Inferior parietal cortex (tissue), 1 donor: ENCODE measurements at regions not wholly inside any gene's neighbourhood (a gene's known extent, or its start where the extent isn't known, plus 50 kb on each side); places are given as distances from the start of the nearest gene placed in this dataset.
"Not testable (repeated sequence)": the region's sequence is repeated elsewhere in the genome, so short reads cannot be mapped to it uniquely, and the experiment has no call there.

Source experiments
- DNase-seq: peaks from one replicate; pipeline ENCODE4 v3.0.0-alpha.2; 2016; ENCODE audit errors: extremely low spot score

DNA sequence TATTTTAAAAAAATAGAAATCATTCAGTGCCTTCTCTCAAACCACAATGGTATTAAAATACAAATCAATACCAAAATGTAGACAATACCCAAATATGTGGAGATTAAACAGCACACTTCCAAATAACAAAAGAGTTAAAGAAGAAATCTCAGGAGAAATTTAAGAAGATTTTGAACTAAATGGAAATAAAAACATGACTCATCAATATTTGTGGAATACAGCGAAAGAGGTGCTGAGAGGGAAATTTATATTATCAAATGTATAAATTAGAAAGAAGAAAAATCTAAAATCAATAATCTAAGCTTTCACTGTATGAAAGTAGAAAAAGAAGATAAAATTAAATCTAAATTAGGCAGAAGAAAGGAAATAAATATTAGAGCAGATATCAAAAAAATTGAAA lies 233.1 kb downstream of the RPIA start:
- DNase-seq, result no peak

DNA sequence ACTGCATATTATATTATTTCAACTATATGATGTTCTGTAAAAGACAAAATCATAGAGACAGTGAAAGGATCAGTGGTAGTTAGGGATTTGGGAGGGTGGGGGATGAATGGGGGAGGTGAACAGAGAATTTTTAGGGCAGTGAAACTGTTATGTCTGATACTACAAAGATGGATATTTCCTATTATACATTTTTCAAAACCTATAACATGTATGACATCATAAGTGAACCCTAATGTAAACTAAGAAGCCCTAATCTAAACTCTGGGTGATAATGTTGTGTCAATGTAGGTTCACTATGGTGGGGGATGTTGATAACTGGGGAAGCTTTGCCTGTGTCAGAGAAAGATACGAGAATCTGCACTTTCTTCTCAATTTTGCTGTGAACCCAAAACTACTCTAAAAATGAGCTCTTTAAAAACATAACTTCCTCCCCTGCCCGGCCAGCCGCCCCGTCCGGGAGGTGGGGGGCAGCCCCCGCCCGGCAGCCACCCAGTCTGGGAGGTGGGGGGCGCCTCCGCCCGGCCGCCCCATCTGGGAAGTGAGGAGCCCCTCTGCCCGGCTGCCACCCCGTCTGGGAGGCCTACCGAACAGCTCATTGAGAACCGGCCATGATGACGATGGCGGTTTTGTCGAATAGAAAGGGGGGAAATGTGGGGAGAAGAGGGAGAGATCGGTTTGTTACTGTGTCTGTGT lies 234.4 kb downstream of the RPIA start:
- no peak for DNase-seq

DNA sequence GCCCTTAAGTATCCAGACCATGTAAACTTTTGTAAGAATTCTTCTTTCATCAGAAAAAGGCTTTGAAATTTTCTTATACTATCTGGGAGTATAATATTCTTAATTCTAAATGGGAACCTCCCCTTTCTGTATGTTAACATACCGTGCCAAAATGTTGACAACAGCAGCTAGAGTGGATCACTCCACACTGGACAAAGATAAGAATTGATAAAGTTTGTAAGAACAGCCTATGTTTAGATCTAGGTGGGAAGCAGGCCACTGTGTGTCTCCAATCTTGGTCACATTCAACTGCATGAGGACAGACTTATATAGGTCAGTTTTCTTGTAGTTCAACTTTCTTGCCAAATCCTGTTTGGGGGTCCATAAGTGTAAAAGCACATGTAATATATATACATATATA lies 235.7 kb downstream of the RPIA start:
- no peak for DNase-seq

DNA sequence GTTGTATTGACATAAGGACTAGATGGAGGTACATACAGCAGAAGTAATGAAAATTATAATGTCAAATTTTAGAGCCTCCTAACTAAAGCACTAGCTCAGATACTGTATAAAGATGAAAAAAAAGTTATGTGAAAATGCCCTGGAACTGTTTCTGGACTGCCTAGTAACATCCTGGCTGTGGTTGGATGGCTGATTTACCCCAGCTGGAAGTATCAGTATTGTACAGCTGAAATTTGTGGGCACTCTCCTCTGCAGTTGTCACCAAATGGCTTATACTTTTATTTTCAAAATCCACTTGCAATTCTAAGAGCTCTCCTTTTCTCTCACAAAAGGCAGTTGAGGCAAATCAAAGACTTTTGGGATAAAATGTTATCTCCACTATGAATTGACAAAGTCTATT lies 239.2 kb downstream of the RPIA start:
- DNase-seq, result no peak

DNA sequence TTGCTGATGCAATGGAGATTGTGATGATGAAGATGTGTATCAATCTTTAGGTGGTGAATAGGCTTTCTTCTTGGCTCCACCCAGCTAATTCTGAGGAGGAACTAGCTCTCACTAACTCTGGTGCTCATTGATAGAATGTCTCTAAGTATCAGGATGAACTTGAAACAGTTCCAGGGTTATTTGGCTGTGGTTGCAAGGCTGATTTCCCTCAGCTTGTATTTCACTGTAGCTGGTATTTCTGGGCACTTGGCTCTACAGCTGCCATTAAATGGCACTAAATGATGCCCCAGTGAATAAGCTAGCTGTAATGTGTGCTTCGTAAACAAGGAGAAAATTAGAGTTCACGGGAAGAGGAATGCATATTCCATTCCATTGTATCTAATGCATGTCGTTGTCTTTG lies 241.2 kb downstream of the RPIA start:
- no peak for DNase-seq

DNA sequence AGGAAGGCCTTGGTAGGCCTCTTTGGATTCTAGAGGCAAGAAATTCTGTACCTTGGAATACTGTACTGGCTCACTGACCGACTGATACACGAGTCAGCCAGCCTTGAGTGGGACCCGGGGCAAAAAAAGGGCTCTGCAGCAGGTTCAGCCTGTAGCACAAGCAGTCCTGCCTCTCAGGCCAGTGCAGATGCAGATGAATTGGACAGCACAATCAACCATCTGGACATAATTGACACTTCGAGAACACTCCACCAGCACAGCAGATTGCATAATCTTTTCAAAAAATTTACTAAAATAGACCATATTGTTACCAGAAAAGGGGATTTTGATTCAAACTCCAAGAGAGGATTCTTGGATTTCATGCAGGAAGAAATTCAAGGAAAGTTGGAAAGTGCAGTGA lies 241.6 kb downstream of the RPIA start:
- DNase-seq, result no peak

DNA sequence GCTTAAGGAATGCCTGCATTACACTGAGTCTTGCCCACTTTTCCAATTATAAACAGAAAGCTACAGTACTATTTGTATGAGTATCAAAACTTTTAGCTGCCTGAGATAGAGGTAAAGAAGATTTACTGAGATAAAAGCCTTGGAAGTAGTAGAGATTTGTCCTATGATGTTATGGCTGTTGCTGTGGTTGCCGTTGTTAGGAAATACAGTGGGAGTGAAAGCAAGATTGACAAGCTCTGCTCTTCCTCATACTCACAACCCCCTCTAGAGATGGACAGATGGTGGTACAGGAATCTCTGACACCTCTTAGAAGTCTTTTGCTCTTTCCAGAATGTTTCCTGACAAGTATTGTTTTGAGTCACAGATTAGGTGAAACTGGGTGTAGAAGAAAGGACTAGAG lies 242.5 kb downstream of the RPIA start:
- DNase-seq, result no peak

DNA sequence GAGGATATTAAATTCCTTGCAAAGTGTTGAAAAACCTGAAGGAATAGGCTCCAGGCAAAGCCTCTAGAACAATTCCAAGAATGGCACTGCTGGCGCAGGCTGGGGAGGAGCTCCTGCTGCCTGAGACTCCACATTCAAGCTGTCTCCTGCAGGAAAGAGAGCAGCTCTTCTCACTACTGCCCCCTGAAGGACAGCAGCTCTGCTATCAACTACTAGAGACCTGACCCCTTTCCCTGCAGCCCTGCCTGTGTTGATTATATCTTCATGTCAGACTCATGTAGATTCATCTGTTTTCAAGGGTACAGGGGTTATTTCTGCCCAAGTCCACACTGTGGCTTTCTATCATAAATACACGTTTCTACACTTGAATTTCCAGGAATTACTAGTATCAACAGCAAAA lies 249.7 kb downstream of the RPIA start:
- DNase-seq, result not testable (repeated sequence)

DNA sequence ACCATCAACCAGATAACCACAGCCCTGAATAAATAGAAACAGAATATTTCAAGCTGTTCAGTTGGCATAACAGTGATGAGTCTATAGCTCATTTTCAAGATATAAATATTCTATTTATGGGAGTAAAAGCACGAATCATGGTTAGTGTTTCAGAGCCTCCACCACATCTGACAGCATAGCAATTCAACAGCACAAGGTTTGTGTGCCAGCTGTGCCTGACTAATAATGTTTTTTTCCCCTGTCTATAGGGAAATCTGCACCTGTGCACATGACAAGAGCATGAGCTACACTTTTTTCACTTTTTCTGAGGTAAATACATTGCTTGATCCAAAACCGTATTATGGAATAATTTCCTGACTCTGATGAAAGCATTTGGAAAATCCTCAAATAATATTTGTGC lies 251.3 kb downstream of the RPIA start:
- DNase-seq, result no peak

DNA sequence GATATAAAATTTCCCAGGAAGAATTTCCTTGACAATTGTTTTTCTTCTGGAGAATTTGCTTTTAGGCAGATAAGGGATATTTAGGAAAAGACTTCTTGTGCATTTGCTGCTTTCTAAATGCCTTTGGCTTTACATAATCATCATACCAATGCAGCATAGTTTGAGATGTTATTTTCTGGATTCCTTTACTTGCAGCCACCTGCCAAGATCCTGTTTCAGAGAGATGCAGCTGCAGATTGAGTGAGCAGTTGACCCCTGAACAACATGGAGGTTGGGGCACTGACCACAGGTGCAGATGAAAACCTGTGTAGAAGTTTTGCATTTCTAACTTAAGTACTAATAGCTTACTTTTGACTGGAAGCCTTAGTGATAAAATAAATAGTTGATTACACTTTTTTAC lies 257.9 kb downstream of the RPIA start:
- no peak for DNase-seq

DNA sequence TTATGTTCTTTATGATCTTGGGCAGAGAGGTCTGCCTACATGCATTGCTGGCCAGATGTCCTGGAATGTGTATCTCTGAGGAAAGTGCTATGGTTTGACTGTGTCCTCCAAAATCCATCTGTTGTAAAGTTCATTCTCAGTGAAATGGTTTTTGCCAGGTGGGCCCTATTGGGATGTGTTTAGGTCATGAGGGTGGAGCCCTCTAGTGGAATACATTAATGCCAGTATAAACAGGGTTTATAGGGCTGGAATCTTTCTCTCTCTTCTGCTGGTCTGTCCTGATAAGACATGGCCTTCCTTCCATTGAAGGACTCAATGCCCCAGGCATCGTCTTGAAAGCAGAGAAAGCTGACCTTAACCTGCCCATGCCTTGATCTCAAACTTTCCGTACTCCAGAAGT lies 258.5 kb downstream of the RPIA start:
- DNase-seq, result no peak

DNA sequence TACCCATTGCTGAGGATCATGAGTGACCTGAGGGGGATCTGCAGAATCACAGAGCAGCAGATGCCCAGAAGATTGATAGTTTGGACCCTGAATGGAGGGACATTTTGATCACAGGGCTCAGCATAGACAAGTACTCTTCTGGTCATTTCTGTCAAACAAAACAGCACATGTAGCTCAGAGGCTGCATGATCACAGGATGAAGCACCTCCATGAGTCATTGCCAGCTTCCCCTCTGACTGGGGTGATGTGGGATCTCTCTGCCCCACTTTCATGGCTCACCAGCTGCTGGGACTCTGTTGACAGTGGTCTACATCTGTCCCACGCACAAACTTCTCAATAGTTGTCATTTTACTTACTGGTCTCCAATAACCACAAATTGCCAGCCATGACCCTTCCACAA lies 264.1 kb downstream of the RPIA start:
- no peak for DNase-seq

DNA sequence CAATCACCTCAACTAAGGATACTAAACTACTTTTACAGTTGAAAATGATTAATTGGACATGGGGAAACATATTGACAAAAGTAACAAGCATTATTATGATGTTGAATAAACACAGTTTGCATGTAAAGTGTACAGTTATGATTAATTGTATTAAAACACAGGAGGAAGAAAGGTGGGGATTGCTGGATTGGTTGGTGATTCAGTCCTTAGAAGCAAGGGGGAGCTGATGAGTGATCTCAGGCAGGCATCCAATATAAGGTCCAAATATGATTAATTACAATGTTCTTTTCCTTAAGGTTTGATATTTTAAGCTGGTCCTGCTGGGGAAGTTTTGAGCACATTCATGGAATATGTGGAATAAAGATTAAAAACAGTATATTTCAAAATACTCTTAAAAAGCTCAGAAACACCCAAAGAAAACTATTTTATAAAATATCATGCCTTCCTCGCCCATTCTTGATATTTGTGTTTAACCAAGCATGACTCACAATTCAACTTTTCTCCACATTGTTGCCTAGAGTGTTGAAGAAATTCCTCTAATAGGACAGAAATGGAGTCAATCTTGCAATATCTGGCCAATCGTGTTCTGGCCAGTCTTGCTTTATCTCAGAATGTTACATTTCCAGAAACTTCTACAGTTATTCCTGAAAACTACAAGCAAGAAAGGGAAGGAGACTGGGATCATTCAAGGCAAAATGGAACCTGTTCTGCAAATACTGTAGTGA lies 268.2 kb downstream of the RPIA start:
- DNase-seq, result no peak

DNA sequence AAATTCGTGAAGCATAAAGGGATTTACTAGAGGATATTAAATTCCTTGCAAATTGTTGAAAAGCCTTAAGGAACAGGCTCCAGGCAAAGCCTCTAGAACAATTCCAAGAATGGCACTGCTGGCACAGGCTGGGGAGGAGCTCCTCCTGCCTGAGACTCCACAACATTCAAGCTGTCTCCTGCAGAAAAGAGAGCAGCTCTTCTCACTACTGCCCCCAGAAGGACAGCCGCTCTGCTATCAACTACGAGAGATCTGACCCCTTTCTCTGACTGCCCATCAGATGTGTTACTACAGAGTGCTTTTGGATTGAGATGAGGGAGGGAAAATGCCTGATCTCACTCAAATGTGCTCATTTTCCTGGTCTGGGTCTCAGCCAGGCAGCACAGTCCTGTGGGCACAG lies 269.9 kb downstream of the RPIA start:
- not testable (repeated sequence) for DNase-seq

DNA sequence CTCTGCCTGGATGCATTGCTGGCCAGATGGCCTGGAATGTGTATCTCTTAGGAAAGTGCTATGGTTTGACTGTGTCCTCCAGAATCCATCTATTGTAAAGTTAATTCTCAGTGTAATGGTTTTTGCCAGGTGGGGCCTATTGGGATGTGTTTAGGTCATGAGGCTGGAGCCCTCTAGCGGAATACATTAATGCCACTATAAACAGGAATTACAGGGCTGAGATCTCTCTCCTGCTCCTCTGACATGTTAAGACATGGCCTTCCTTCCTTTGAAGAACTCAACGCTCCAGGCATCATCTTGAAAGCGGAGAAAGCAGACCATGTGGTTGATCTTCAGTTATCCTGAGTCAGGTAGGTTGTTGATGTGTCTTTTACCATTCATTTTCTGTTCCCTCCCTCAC lies 276.4 kb downstream of the RPIA start:
- DNase-seq, result no peak

DNA sequence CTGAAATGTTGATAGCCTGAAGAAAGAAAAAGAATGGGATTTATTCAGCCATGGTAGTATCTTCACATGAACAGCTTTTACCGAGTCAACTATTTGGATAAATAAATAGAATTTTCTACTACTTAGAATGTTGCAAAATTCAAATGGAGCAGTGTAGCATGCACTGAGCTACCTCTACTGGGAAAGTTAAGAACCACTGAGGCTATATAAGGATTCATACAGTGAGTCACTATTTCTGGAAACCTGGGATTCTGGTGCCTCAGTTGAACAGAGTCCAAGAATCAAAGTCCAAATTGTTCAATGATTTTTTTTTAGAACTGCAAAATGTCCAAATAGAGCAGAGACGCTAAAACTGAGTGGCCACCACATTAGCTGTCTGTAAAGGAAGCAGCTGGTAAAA lies 286.5 kb downstream of the RPIA start:
- DNase-seq, result not testable (repeated sequence)

DNA sequence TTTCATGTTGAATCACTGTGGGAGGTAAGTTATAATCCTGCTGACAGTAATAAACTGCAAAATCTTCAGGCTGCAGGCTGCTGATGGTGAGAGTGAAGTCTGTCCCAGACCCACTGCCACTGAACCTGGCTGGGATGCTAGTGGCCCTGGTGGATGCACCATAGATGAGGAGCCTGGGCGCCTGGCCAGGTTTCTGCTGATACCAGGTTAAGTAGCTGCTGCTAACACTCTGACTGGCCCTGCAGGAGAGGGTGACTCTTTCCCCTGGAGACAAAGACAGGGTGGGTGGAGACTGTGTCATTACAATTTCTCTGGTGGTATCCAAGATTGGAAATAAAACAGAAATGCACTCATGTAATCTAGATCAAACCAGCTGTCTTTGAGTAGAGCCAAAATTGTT lies 287.0 kb downstream of the RPIA start:
- not testable (repeated sequence) for DNase-seq

DNA sequence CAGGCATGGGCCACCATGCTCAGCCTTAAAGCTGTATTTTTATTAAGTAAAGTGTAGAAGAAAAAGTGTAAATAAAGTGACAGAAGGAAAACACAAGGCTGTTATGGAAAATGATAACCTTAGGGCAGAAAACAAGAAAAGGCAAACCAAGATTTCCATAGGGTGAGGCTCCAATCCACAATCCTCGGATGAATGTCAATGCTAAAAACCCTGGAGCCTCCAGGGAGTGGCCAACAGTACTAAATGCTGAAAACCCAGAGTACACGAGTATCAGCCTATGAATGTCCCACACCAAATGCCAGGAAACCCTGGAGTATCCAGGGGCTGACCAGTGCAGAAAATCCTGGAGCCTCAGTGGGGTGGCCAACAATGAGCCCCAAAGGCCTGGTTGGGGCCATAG lies 292.6 kb downstream of the RPIA start:
- not testable (repeated sequence) for DNase-seq

DNA sequence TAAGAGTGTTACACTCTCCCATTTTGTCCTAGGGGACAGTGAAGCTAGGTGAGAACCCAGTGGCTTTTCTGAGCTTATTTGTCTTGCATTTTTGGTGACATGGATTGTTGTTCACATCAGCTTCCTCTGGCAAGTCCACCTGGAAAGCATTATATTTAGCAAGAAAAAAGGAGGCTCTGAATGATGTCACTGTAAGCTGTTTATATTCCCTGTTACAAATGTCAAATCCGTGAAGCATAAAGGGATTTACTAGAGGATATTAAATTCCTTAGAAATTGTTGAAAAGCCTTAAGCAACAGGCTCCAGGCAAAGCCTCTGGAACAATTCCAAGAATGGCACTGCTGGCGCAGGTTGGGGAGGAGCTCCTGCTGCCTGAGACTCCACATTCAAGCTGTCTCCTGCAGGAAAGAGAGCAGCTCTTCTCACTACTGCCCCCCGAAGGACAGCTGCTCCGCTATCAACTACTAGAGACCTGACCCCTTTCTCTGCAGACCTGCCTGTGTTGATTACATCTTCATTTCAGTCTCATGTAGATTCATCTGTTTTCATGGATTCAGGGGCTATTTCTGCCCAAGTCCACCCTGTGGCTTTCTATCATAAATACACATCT lies 295.4 kb downstream of the RPIA start:
- DNase-seq, result not testable (repeated sequence)

DNA sequence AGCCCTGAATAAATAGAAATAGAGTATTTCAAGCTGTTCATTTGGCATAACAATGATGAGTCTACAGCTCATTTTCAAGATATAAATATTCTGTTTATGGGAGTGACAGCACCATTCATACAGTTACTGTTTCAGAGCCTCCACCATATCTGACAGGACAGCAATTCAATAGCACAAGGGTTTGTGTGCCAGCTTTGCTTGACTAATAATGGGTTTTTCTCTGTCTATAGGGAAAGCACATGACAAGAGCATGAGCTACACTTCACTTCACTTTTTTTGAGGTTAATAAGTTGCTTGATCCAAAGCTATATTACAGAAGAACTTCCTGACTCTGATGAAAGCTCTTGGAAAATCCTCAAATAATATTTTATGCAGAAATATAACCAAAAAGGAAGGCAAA lies 297.1 kb downstream of the RPIA start:
- not testable (repeated sequence) for DNase-seq

DNA sequence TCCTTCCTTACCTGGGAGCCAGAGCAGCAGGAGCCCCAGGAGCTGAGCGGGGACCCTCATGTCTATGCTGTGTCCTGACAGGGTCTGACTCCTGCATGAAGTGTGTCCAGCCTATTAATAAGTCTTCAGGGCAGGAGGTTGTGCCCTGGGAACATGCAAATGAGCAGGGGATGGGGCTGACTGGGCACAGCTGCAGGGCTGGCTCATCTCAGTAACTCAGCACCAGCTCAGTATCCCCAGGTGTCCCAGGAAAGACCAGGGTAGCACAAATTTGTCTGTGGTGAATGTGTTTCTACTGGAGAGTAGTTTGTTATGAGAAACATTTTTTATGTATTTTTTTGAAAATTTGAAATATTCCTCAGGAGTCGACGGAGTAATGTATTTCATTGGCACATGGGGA lies 301.3 kb downstream of the RPIA start:
- not testable (repeated sequence) for DNase-seq

DNA sequence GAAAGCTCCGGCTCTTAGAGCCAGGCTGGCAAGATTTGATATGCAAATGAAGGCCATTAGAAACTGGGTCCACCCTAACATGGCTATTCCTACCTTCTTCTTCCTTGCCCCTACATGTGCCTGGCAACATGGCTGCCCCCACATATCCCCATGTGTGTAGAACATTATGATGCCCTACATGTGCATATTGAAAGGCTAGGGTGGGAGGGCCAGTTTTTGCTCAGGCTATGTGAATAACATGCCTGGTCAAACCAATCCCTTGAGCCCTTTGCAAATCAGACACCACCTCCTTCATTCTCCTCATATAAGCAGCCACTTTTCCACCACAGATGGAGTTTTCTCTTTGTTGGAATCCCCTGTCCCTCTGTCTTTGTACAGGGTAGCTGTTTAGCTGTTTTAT lies 303.4 kb downstream of the RPIA start:
- not testable (repeated sequence) for DNase-seq

DNA sequence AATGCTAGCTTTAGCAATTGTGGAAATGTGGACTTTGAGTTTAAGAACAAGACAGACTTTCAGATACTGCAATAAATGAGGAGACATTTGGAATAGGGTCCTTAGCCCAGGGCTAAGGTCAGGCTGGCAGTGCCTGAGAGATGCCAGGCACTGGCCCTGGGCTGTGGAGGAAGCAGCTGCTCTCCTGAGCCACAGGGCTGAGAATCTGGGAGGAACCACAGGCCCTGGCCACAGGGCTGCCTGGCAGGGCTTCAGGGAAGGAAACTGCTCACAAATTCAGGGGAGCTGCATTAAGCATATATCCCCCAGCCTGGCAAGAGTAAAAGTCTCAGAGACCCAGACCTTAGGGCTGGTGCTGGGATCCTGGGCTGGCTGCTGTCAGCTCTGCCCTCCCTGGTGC lies 305.1 kb downstream of the RPIA start:
- not testable (repeated sequence) for DNase-seq
